Skeletal muscle satellite cell (primary cell): ENCODE measurements at regions not wholly inside any gene's neighbourhood (a gene's known extent, or its start where the extent isn't known, plus 50 kb on each side); places are given as distances from the start of the nearest gene placed in this dataset.

Experiments used
- H3K27me3 ChIP-seq: 2 replicates; pipeline ENCODE4 v1.7.0; 2013; ENCODE audit warnings: low read length; ENCODE audit not compliant: control insufficient read depth, insufficient read depth
- H3K36me3 ChIP-seq: 2 replicates; pipeline ENCODE4 v1.7.0; 2013; ENCODE audit warnings: mild to moderate bottlenecking, control low read depth, low read length; ENCODE audit not compliant: insufficient read depth
- H3K4me1 ChIP-seq: 2 replicates; pipeline ENCODE4 v1.7.0; 2013; ENCODE audit warnings: low read length; ENCODE audit not compliant: control insufficient read depth, insufficient read depth
- H3K4me2 ChIP-seq: 2 replicates; pipeline ENCODE4 v1.7.0; 2013; ENCODE audit warnings: mild to moderate bottlenecking, low read length
- H3K4me3 ChIP-seq: 2 replicates; pipeline ENCODE4 v1.7.0; 2013; ENCODE audit warnings: low read length
- H3K9ac ChIP-seq: 2 replicates; pipeline ENCODE4 v1.7.0; 2013; ENCODE audit warnings: mild to moderate bottlenecking, low read depth, low read length, moderate library complexity
- H3K9me3 ChIP-seq: replicated peaks from 2 replicates; pipeline ENCODE4 v1.7.0; 2013; ENCODE audit warnings: mild to moderate bottlenecking, control low read depth, low read length

GRCh38 chr12:100741084-100741711, 53.4 kb upstream of the ANO4 start:
- Histone ChIP-seq H3K4me3 (no peak overlapping the region), H3K9ac (no peak overlapping the region), H3K4me2 (no peak overlapping the region), H3K36me3 (no peaks in the 10 kb centered on the region), H3K9me3 (no peaks in the 10 kb centered on the region), H3K4me1 (no peaks in the 10 kb centered on the region), H3K27me3 (no peaks in the 10 kb centered on the region)

DNA sequence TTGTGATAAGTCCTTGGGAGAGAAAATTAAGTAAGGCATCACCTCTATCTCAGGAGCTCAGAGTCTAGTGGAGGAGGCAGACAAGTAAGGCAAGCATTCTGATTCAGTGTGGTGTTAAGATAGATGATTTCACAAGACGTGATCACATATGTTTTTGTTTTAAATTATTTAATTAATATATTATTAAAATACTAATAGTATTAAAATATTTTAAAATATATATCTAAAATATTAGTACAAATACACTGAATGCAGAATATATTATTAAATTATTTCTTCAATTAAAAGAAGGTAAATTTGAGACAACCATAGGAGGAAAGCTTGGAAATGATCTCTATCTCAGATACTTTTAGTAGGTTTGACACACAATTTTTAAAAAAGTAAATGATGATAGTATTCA, 51.5 kb upstream of the ANO4 start:
- no peaks in the 10 kb centered on the region for H3K36me3 ChIP-seq
- no peaks in the 10 kb centered on the region for H3K9me3 ChIP-seq
- H3K4me2 ChIP-seq = no peak overlapping the region
- H3K27me3 ChIP-seq = no peaks in the 10 kb centered on the region
- H3K9ac ChIP-seq = no peak overlapping the region
- H3K4me1 ChIP-seq = no peaks in the 10 kb centered on the region
- H3K4me3 ChIP-seq = no peak overlapping the region
